GM19455 (cell line): ENCODE measurements at regions not wholly inside any gene's neighbourhood (a gene's known extent, or its start where the extent isn't known, plus 50 kb on each side); places are given as distances from the start of the nearest gene placed in this dataset.
A peak's percentile ranks its signal among the peaks of the same experiment; 100 is the strongest.
"Not testable (repeated sequence)": the region's sequence is repeated elsewhere in the genome, so short reads cannot be mapped to it uniquely, and the experiment has no call there.

ENCODE experiments used
- ATAC-seq: cut with Tn5 transposase; IDR thresholded peaks from one replicate; pipeline ENCODE4 v1.9.1; 2021; ENCODE audit not compliant: unreplicated experiment

GRCh38 chr21:35197992-35198431 lies 148.9 kb upstream of the RUNX1 start:
- no peak for ATAC-seq

- ATAC-seq = no peak
Measured at GRCh38 chr21:35197191-35197590, 148.1 kb upstream of the RUNX1 start.

- no peak for ATAC-seq
Measured at GRCh38 chr21:35196128-35196527, 147.0 kb upstream of the RUNX1 start.

GRCh38 chr21:35195232-35195631 lies 146.1 kb upstream of the RUNX1 start:
- ATAC-seq = no peak

GRCh38 chr21:35191754-35192153 lies 142.7 kb upstream of the RUNX1 start:
- ATAC-seq = no peak

- ATAC-seq = no peak
Measured at GRCh38 chr21:35191128-35191527, 142.0 kb upstream of the RUNX1 start.

GRCh38 chr21:35190201-35190701 lies 141.1 kb upstream of the RUNX1 start:
- ATAC-seq = no peak

- ATAC-seq = peak; percentile 71
Measured at GRCh38 chr21:35189077-35189863, 140.2 kb upstream of the RUNX1 start.

GRCh38 chr21:35183389-35183788 lies 134.3 kb upstream of the RUNX1 start:
- not testable (repeated sequence) for ATAC-seq

GRCh38 chr21:35179990-35180540 lies 131.0 kb upstream of the RUNX1 start:
- ATAC-seq = no peak

GRCh38 chr21:35178827-35179226 lies 129.7 kb upstream of the RUNX1 start:
- no peak for ATAC-seq

- no peak for ATAC-seq
Measured at GRCh38 chr21:35178098-35178497, 129.0 kb upstream of the RUNX1 start.

- ATAC-seq = no peak
Measured at GRCh38 chr21:35172231-35172630, 123.1 kb upstream of the RUNX1 start.

- ATAC-seq = no peak
Measured at GRCh38 chr21:35171385-35171784, 122.3 kb upstream of the RUNX1 start.

- no peak for ATAC-seq
Measured at GRCh38 chr21:35170818-35171217, 121.7 kb upstream of the RUNX1 start.

GRCh38 chr21:35170244-35170643 lies 121.1 kb upstream of the RUNX1 start:
- no peak for ATAC-seq

GRCh38 chr21:35169574-35169973 lies 120.5 kb upstream of the RUNX1 start:
- ATAC-seq = no peak

- ATAC-seq = no peak
Measured at GRCh38 chr21:35168735-35169134, 119.6 kb upstream of the RUNX1 start.

- ATAC-seq = no peak
Measured at GRCh38 chr21:35164971-35165483, 115.9 kb upstream of the RUNX1 start.

- no peak for ATAC-seq
Measured at GRCh38 chr21:35164380-35164779, 115.3 kb upstream of the RUNX1 start.

GRCh38 chr21:35163411-35163810 lies 114.3 kb upstream of the RUNX1 start:
- no peak for ATAC-seq

GRCh38 chr21:35162831-35163230 lies 113.7 kb upstream of the RUNX1 start:
- no peak for ATAC-seq
